ENCODE measurements at regions not wholly inside any gene's neighbourhood (a gene's known extent, or its start where the extent isn't known, plus 50 kb on each side); places are given as distances from the start of the nearest gene placed in this dataset.

- TF ChIP-seq POLR2A (IDR thresholded peaks at IDR 0.05) (no peak), EP300 (IDR thresholded peaks at IDR 0.05) (no peak)
These were observed 73.6 kb upstream of the PDZD8 start for GRCh38 chr10:117448802-117449201.

Data from gastroesophageal sphincter (tissue), 2 donors.